Osteoblast (primary cell): ENCODE measurements at regions not wholly inside any gene's neighbourhood (a gene's known extent, or its start where the extent isn't known, plus 50 kb on each side); places are given as distances from the start of the nearest gene placed in this dataset.

Experiments
- DNase-seq: peaks from one replicate; pipeline ENCODE4 v3.0.0; 2011; ENCODE audit warnings: low spot score, mixed read lengths; ENCODE audit not compliant: insufficient read length; ENCODE audit errors: missing footprints
- H2AFZ ChIP-seq: 2 replicates; pipeline ENCODE4 v1.6.0; 2011; ENCODE audit warnings: mild to moderate bottlenecking, low read length
- H3K27ac ChIP-seq: 2 replicates; pipeline ENCODE4 v1.5.1; 2011; ENCODE audit warnings: mild to moderate bottlenecking, low read depth, low read length, moderate library complexity
- H3K27me3 ChIP-seq: 2 replicates; pipeline ENCODE4 v1.6.0; 2012; ENCODE audit warnings: mild to moderate bottlenecking, control low read depth, inconsistent platforms, low read length, moderate library complexity; ENCODE audit not compliant: insufficient read depth
- H3K36me3 ChIP-seq: 2 replicates; pipeline ENCODE4 v1.5.1; 2011; ENCODE audit warnings: mild to moderate bottlenecking, low read length, control low read depth, moderate library complexity; ENCODE audit not compliant: insufficient read depth
- H3K4me1 ChIP-seq: 2 replicates; pipeline ENCODE4 v1.5.1; 2011; ENCODE audit warnings: mild to moderate bottlenecking, low read length, control low read depth, moderate library complexity; ENCODE audit not compliant: insufficient read depth
- H3K4me2 ChIP-seq: 2 replicates; pipeline ENCODE4 v1.6.0; 2011; ENCODE audit warnings: mild to moderate bottlenecking, low read length; ENCODE audit not compliant: insufficient read depth
- H3K4me3 ChIP-seq: fragments of 200-600 bp; sonication (generic); 3 replicates; pipeline ENCODE4 v1.5.1; 2012; ENCODE audit warnings: mild to moderate bottlenecking, low read length, inconsistent platforms; ENCODE audit not compliant: insufficient read depth
- H3K79me2 ChIP-seq: 2 replicates; pipeline ENCODE4 v1.6.0; 2012; ENCODE audit warnings: mild to moderate bottlenecking, low read length, control low read depth, inconsistent platforms; ENCODE audit not compliant: insufficient read depth
- H3K9me3 ChIP-seq: 2 replicates; pipeline ENCODE4 v1.5.1; 2011; ENCODE audit warnings: low read depth, low read length, control low read depth
- H4K20me1 ChIP-seq: 2 replicates; pipeline ENCODE4 v1.6.0; 2012; ENCODE audit warnings: mild to moderate bottlenecking, low read length, control low read depth; ENCODE audit not compliant: insufficient read depth
- TF ChIP-seq, protein P1 (sequence below): IDR thresholded peaks from 2 replicates; pipeline ENCODE4 v1.5.1; 2011; ENCODE audit warnings: mild to moderate bottlenecking, low read depth, low read length, moderate library complexity; ENCODE audit errors: extremely low read depth

DNA sequence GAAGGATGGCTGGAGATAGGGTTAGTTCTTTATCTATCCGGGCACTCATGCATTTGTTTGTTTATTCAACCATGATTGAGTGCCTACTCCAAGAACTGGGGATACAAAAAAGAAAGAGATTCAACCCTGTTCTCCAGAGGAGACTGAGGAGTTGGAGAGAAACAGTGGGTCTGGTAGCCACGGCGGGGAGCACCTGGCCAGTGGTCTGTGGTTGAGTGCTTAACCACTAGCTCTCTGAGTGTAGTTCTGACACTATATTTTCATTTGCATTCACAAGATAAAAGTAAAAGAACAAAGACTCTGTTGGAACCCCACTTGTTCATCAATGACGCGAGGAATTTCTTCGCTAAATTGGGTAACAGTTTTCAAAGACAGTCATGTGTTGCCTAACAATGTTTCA is 295.5 kb upstream of the MSX2 start:
- H3K4me2 ChIP-seq, result no peak overlapping the region
- no peaks in the 10 kb centered on the region for H3K27me3 ChIP-seq
- H3K79me2 ChIP-seq, result no peaks in the 10 kb centered on the region
- H4K20me1 ChIP-seq, result no peaks in the 10 kb centered on the region
- no peaks in the 10 kb centered on the region for H3K4me1 ChIP-seq
- no peak overlapping the region for H3K4me3 ChIP-seq
- no peaks in the 10 kb centered on the region for H3K9me3 ChIP-seq
- no peaks in the 10 kb centered on the region for H3K36me3 ChIP-seq
- no peak overlapping the region for H2AFZ ChIP-seq
- DNase-seq, result no peak
- H3K27ac ChIP-seq, result no peak overlapping the region
- TF ChIP-seq, protein P1, sequence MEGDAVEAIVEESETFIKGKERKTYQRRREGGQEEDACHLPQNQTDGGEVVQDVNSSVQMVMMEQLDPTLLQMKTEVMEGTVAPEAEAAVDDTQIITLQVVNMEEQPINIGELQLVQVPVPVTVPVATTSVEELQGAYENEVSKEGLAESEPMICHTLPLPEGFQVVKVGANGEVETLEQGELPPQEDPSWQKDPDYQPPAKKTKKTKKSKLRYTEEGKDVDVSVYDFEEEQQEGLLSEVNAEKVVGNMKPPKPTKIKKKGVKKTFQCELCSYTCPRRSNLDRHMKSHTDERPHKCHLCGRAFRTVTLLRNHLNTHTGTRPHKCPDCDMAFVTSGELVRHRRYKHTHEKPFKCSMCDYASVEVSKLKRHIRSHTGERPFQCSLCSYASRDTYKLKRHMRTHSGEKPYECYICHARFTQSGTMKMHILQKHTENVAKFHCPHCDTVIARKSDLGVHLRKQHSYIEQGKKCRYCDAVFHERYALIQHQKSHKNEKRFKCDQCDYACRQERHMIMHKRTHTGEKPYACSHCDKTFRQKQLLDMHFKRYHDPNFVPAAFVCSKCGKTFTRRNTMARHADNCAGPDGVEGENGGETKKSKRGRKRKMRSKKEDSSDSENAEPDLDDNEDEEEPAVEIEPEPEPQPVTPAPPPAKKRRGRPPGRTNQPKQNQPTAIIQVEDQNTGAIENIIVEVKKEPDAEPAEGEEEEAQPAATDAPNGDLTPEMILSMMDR, result no peak

DNA sequence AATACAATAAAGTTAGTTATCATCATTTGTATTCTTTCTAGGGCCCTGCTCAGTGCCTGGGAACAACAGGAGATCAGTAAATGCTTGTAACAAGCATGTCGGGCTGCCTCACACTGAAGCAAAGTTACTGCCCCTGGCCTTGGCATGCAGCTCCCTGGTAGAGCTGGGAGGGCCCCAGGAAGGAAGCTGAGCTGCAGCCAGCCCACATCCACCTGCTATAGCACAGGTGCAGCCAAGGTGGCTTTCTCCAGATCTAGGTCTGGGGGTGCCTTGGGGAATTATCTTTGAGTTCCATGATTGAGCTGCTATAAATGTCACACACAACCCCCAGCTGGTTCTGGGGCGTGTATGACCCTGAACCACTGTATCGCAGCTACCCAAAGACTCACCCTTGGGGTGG is 293.4 kb upstream of the MSX2 start:
- H4K20me1 ChIP-seq, result no peaks in the 10 kb centered on the region

DNA sequence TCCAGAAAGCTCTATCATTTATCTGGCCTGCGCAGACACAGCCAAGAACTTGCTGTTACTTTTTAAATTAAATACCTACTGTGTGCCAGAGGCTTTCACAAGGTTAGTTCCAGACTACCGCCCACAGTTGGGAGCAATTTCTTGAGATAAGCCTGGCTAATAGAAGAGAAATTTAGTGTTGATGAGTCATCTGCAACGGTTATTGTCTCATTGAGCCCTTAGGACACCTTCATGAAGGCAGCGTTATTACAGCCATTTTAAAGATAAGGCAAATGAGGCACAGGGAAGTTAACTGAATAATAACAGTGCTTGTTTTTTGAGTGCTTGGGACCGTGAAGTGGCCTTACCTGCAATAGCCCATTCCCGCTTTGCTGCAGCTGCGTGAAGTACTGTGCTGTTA is 292.9 kb upstream of the MSX2 start:
- no peaks in the 10 kb centered on the region for H4K20me1 ChIP-seq
- no peaks in the 10 kb centered on the region for H3K79me2 ChIP-seq
- no peak overlapping the region for H2AFZ ChIP-seq
- H3K4me2 ChIP-seq, result no peak overlapping the region
- no peaks in the 10 kb centered on the region for H3K27me3 ChIP-seq
- H3K27ac ChIP-seq, result no peak overlapping the region
- H3K36me3 ChIP-seq, result no peaks in the 10 kb centered on the region
- H3K4me3 ChIP-seq, result no peak overlapping the region
- TF ChIP-seq, protein P1, result no peak
- no peaks in the 10 kb centered on the region for H3K4me1 ChIP-seq
- no peak for DNase-seq
- no peaks in the 10 kb centered on the region for H3K9me3 ChIP-seq

More for the DNA sequence above, 293.4 kb upstream of the MSX2 start:
- no peak overlapping the region for H3K27ac ChIP-seq
- H3K4me3 ChIP-seq, result no peak overlapping the region
- no peaks in the 10 kb centered on the region for H3K4me1 ChIP-seq
- TF ChIP-seq, protein P1, result no peak
- no peak overlapping the region for H2AFZ ChIP-seq
- H3K4me2 ChIP-seq, result no peak overlapping the region
- no peaks in the 10 kb centered on the region for H3K36me3 ChIP-seq
- no peaks in the 10 kb centered on the region for H3K9me3 ChIP-seq
- no peaks in the 10 kb centered on the region for H3K79me2 ChIP-seq
- H3K27me3 ChIP-seq, result no peaks in the 10 kb centered on the region
- DNase-seq, result no peak

DNA sequence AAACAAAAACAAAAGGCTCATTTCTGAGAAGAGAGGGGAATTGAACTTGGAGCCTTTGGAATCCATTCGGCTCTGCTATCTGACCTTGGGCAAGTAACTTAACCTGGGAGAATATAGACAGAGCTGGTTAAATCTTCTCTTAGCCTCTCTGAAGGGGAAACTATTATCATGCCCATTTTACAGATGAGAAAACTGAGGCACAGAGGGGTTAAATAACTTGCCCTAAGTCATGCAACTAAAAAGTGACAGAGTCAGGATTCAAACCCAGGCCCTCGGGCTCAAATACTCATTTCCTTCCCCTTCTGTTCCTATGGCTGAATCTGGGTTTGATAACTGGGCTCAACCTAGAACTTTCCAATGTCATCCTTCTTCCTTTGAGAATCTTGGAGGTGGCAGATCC is 291.3 kb upstream of the MSX2 start:
- TF ChIP-seq, protein P1, result no peak
- Histone ChIP-seq H3K27ac (no peak overlapping the region), H3K79me2 (no peaks in the 10 kb centered on the region), H3K9me3 (no peaks in the 10 kb centered on the region), H4K20me1 (no peaks in the 10 kb centered on the region), H2AFZ (no peak overlapping the region), H3K4me1 (no peaks in the 10 kb centered on the region), H3K4me2 (no peak overlapping the region), H3K27me3 (no peaks in the 10 kb centered on the region), H3K4me3 (no peak overlapping the region), H3K36me3 (no peaks in the 10 kb centered on the region)
- no peak for DNase-seq
